Uterus (tissue), 2 donors: ENCODE measurements at regions not wholly inside any gene's neighbourhood (a gene's known extent, or its start where the extent isn't known, plus 50 kb on each side); places are given as distances from the start of the nearest gene placed in this dataset.

Source experiments
- CTCF ChIP-seq, 4 experiments: fragments of 200-600 bp in 2 of 4; fragments of 450-650 bp in 2 of 4; sonication (generic) in 2 of 4; IDR thresholded peaks; one replicate each; pipeline ENCODE4 v1.5.1; 2016 to 2019; ENCODE audit warnings: antibody characterized with exemption in 4 of 4, mild to moderate bottlenecking in 2 of 4, moderate library complexity in 1 of 4
- POLR2A ChIP-seq, 2 donors: fragments of 450-650 bp; IDR thresholded peaks; one replicate each; pipeline ENCODE4 v1.6.1; 2016; ENCODE audit warnings: antibody characterized with exemption in 2 of 2, mild to moderate bottlenecking in 1 of 2, moderate library complexity in 1 of 2

GRCh38 chr12:32052212-32052713 is 54.4 kb upstream of the BICD1 start:
- TF ChIP-seq CTCF (IDR thresholded peaks at IDR 0.05) (no peak), POLR2A (IDR thresholded peaks at IDR 0.05) (no peak)
